GM23248 (cell line): ENCODE measurements at regions not wholly inside any gene's neighbourhood (a gene's known extent, or its start where the extent isn't known, plus 50 kb on each side); places are given as distances from the start of the nearest gene placed in this dataset.

Experiments
- DNase-seq: peaks from one replicate; pipeline ENCODE4 v3.0.0-alpha.2; 2015
- H2AFZ ChIP-seq: fragments of 200-600 bp; sonication (generic); 2 replicates; pipeline ENCODE4 v1.6.1; 2016; ENCODE audit warnings: antibody characterized with exemption
- H3F3A ChIP-seq: fragments of 200-600 bp; sonication (generic); 2 replicates; pipeline ENCODE4 v1.6.1; 2016; ENCODE audit warnings: mild to moderate bottlenecking, antibody characterized with exemption, mixed run types; ENCODE audit not compliant: insufficient read depth
- H3K27ac ChIP-seq: fragments of 200-600 bp; sonication (generic); 2 replicates; pipeline ENCODE4 v1.5.1; 2016; ENCODE audit warnings: mild to moderate bottlenecking
- H3K27me3 ChIP-seq: fragments of 200-600 bp; sonication (generic); replicated peaks from 2 replicates; pipeline ENCODE4 v1.6.1; 2016; ENCODE audit warnings: mild to moderate bottlenecking; ENCODE audit not compliant: insufficient read depth
- H3K36me3 ChIP-seq: fragments of 200-600 bp; sonication (generic); 2 replicates; pipeline ENCODE4 v1.6.1; 2016; ENCODE audit warnings: low read depth, mild to moderate bottlenecking
- H3K4me1 ChIP-seq: fragments of 200-600 bp; sonication (generic); 2 replicates; pipeline ENCODE4 v1.6.1; 2016; ENCODE audit warnings: mild to moderate bottlenecking; ENCODE audit not compliant: insufficient read depth
- H3K4me2 ChIP-seq: fragments of 200-600 bp; sonication (generic); one replicate; pipeline ENCODE4 v1.6.1; 2016; ENCODE audit warnings: mild to moderate bottlenecking; ENCODE audit not compliant: unreplicated experiment
- H3K4me3 ChIP-seq: fragments of 200-600 bp; sonication (generic); 2 replicates; pipeline ENCODE4 v1.5.1; 2016; ENCODE audit warnings: mild to moderate bottlenecking
- H3K79me2 ChIP-seq: fragments of 200-600 bp; sonication (generic); 2 replicates; pipeline ENCODE4 v1.6.1; 2016; ENCODE audit warnings: mild to moderate bottlenecking; ENCODE audit not compliant: insufficient read depth
- H3K9ac ChIP-seq: fragments of 200-600 bp; sonication (generic); 2 replicates; pipeline ENCODE4 v1.6.1; 2016; ENCODE audit warnings: mild to moderate bottlenecking
- H3K9me2 ChIP-seq: fragments of 200-600 bp; sonication (generic); 2 replicates; pipeline ENCODE4 v1.6.1; 2016; ENCODE audit warnings: mixed run types, mild to moderate bottlenecking, moderate library complexity; ENCODE audit not compliant: insufficient read depth
- H3K9me3 ChIP-seq: fragments of 200-600 bp; sonication (generic); one replicate; pipeline ENCODE4 v1.6.1; 2017; ENCODE audit warnings: low read depth
- H4K20me1 ChIP-seq: fragments of 200-600 bp; sonication (generic); 2 replicates; pipeline ENCODE4 v1.6.0; 2016; ENCODE audit not compliant: insufficient read depth
- EZH2 ChIP-seq: fragments of 200-600 bp; sonication (generic); IDR thresholded peaks from 2 replicates; pipeline ENCODE4 v1.6.1; 2018; ENCODE audit warnings: antibody characterized with exemption, mild to moderate bottlenecking; ENCODE audit not compliant: insufficient read depth, poor library complexity, severe bottlenecking
- EZH2phosphoT487 ChIP-seq: fragments of 200-600 bp; sonication (generic); IDR thresholded peaks from 2 replicates; pipeline ENCODE4 v1.6.1; 2018; ENCODE audit warnings: antibody characterized with exemption, moderate library complexity, mild to moderate bottlenecking, low read depth; ENCODE audit not compliant: insufficient read depth
- WGBS, 2 experiments: methylation state at CpG; one replicate each; pipeline ENCODE4 v1.1.6; 2015 to 2017; ENCODE audit warnings: low lambda C conversion rate in 2 of 2, low coverage in 1 of 2; ENCODE audit errors: missing lambda C conversion rate in 2 of 2; 5-methylcytosine and 5-hydroxymethylcytosine counted together
- in situ Hi-C: fragments of 300-500 bp; cut with MboI; formaldehyde crosslinking; loops from 2 replicates; pipeline ENCODE4 v1.15.0; 2020

DNA sequence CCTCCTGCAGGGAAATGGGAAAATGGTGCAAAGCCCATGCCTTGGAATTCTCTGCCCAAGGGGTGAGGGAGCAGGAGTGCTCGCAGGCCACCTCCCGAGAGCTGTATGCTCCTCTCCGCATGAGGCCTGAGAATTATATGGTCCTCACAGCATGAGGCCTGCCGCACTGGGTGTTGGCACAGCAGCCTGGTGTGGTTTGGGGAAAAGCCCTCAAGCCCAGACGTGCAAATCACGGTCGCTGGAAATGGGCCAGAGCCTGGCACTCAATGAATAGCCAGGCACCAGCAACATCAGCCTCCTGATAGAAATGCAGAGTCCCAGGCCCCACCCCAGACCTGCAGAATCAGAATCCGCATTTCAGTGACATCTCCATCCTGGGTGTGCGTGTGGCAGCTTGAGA is 156.4 kb upstream of the FOXF1 start:
- no peaks in the 10 kb centered on the region for H3K36me3 ChIP-seq
- H3K4me2 ChIP-seq, result no peak overlapping the region
- H3K9me3 ChIP-seq, result peaks cover 3% of the 10 kb centered on the region
- DNase-seq, result no peak
- in situ Hi-C loops, result no loop called here
- no peak overlapping the region for H3K9ac ChIP-seq
- H3K4me1 ChIP-seq, result peaks cover 22% of the 10 kb centered on the region
- TF ChIP-seq EZH2 (no peak), EZH2phosphoT487 (no peak)
- H3K79me2 ChIP-seq, result no peaks in the 10 kb centered on the region
- no peaks in the 10 kb centered on the region for H3K9me2 ChIP-seq
- H3F3A ChIP-seq, result peaks cover 32% of the 10 kb centered on the region
- no peak overlapping the region for H3K4me3 ChIP-seq
- 81 to 84% methylated on average over 9 of the region's 9 CpGs for WGBS, 2 experiments
- no peak overlapping the region for H3K27ac ChIP-seq
- no peak overlapping the region for H2AFZ ChIP-seq
- no peaks in the 10 kb centered on the region for H4K20me1 ChIP-seq
- H3K27me3 ChIP-seq, result no peaks in the 10 kb centered on the region

- H3K27ac ChIP-seq, result peak overlapping the region; percentile 77
- H3K4me1 ChIP-seq, result peaks cover 22% of the 10 kb centered on the region
- in situ Hi-C loops, result no loop called here
- H3K36me3 ChIP-seq, result no peaks in the 10 kb centered on the region
- H4K20me1 ChIP-seq, result no peaks in the 10 kb centered on the region
- 53 to 60% methylated on average over 7 of the region's 7 CpGs for WGBS, 2 experiments
- peaks cover 3% of the 10 kb centered on the region for H3K9me3 ChIP-seq
- peak overlapping the region; percentile 30 for H3K4me2 ChIP-seq
- H3K79me2 ChIP-seq, result no peaks in the 10 kb centered on the region
- H3K9ac ChIP-seq, result 0 out of 2 replicates have a peak overlapping the region, but pooled peaks have one; percentile 17
- no peak overlapping the region for H2AFZ ChIP-seq
- H3K9me2 ChIP-seq, result no peaks in the 10 kb centered on the region
- H3F3A ChIP-seq, result peaks cover 32% of the 10 kb centered on the region
- DNase-seq, result peak; percentile 63
- TF ChIP-seq EZH2phosphoT487, result no peak
- no peak for TF ChIP-seq EZH2
- H3K27me3 ChIP-seq, result no peaks in the 10 kb centered on the region
- no peak overlapping the region for H3K4me3 ChIP-seq
Measured at GRCh38 chr16:86354641-86355513, 155.4 kb upstream of the FOXF1 start.

DNA sequence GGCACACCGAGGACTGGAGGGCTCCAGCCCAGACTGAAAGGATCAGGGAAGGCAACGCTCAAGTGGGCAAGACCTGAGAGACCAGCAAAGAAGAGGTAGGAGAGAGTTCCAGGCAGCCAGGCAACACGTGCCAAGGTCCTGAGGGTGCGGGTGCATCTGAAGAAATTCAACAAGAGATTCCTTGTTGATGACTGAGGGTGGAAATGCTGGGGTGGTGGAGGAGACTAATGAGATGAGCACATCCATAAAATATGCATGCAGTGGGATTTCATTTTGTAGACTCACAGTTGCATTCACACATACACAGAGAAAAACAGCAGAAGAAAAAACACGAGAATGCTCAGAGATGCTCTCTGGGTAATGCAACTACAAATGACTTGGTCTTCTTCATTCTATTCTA is 154.8 kb upstream of the FOXF1 start:
- Histone ChIP-seq H3K9ac (0 out of 2 replicates have a peak overlapping the region, but pooled peaks have one; percentile 17), H3F3A (peaks cover 32% of the 10 kb centered on the region), H3K79me2 (no peaks in the 10 kb centered on the region), H3K9me3 (peaks cover 3% of the 10 kb centered on the region), H3K9me2 (no peaks in the 10 kb centered on the region), H3K36me3 (no peaks in the 10 kb centered on the region), H3K27me3 (no peaks in the 10 kb centered on the region), H4K20me1 (no peaks in the 10 kb centered on the region), H3K4me3 (no peak overlapping the region), H3K4me2 (peak overlapping the region; percentile 30), H3K27ac (peak overlapping the region; percentile 77), H3K4me1 (peaks cover 22% of the 10 kb centered on the region), H2AFZ (no peak overlapping the region)
- TF ChIP-seq EZH2 (no peak), EZH2phosphoT487 (no peak)
- DNase-seq, result peak; percentile 87
- 28 to 29% methylated on average over 5 of the region's 5 CpGs for WGBS, 2 experiments
- in situ Hi-C loops, result no loop called here

- Histone ChIP-seq H4K20me1 (no peaks in the 10 kb centered on the region), H2AFZ (no peak overlapping the region), H3K9ac (no peak overlapping the region), H3K9me2 (no peaks in the 10 kb centered on the region), H3K4me3 (no peak overlapping the region), H3F3A (peaks cover 32% of the 10 kb centered on the region), H3K9me3 (peaks cover 3% of the 10 kb centered on the region), H3K4me1 (peaks cover 22% of the 10 kb centered on the region), H3K4me2 (no peak overlapping the region), H3K79me2 (no peaks in the 10 kb centered on the region), H3K36me3 (no peaks in the 10 kb centered on the region), H3K27ac (peak overlapping the region; percentile 77), H3K27me3 (no peaks in the 10 kb centered on the region)
- 76 to 85% methylated on average over 3 of the region's 3 CpGs for WGBS, 2 experiments
- in situ Hi-C loops, result no loop called here
- peak; percentile 68 for DNase-seq
- TF ChIP-seq EZH2 (no peak), EZH2phosphoT487 (no peak)
Measured at GRCh38 chr16:86355951-86356350, 154.4 kb upstream of the FOXF1 start.
